AG08396 (cell line): ENCODE measurements at regions not wholly inside any gene's neighbourhood (a gene's known extent, or its start where the extent isn't known, plus 50 kb on each side); places are given as distances from the start of the nearest gene placed in this dataset.
"Not testable (repeated sequence)": the region's sequence is repeated elsewhere in the genome, so short reads cannot be mapped to it uniquely, and the experiment has no call there.

Experiments
- DNase-seq: peaks from one replicate; pipeline ENCODE4 v3.0.0; 2012; ENCODE audit warnings: low spot score, mixed read lengths

- DNase-seq = no peak
These were observed 309.9 kb downstream of the RPLP1 start for GRCh38 chr15:69762373-69763148.

GRCh38 chr15:69763831-69764230 is 311.2 kb downstream of the RPLP1 start:
- no peak for DNase-seq

GRCh38 chr15:69766156-69766555 is 313.5 kb downstream of the RPLP1 start:
- DNase-seq = no peak

- no peak for DNase-seq
These were observed 314.6 kb downstream of the RPLP1 start for GRCh38 chr15:69767191-69767590.

- not testable (repeated sequence) for DNase-seq
These were observed 316.7 kb downstream of the RPLP1 start for GRCh38 chr15:69769336-69769735.

GRCh38 chr15:69774258-69774657 is 321.6 kb downstream of the RPLP1 start:
- DNase-seq = not testable (repeated sequence)

GRCh38 chr15:69774711-69775110 is 322.1 kb downstream of the RPLP1 start:
- DNase-seq = not testable (repeated sequence)

GRCh38 chr15:69777356-69777755 is 320.4 kb downstream of the TLE3 start:
- DNase-seq = no peak

GRCh38 chr15:69780374-69780773 is 317.3 kb downstream of the TLE3 start:
- DNase-seq = no peak

GRCh38 chr15:69780981-69781380 is 316.7 kb downstream of the TLE3 start:
- no peak for DNase-seq

GRCh38 chr15:69781411-69782125 is 316.1 kb downstream of the TLE3 start:
- no peak for DNase-seq

GRCh38 chr15:69782139-69782658 is 315.5 kb downstream of the TLE3 start:
- DNase-seq = no peak

- no peak for DNase-seq
These were observed 314.9 kb downstream of the TLE3 start for GRCh38 chr15:69782809-69783208.

GRCh38 chr15:69783211-69783610 is 314.5 kb downstream of the TLE3 start:
- no peak for DNase-seq

GRCh38 chr15:69784798-69785566 is 312.7 kb downstream of the TLE3 start:
- DNase-seq = no peak

- DNase-seq = no peak
These were observed 311.5 kb downstream of the TLE3 start for GRCh38 chr15:69786136-69786701.

GRCh38 chr15:69787791-69788190 is 309.9 kb downstream of the TLE3 start:
- no peak for DNase-seq

- DNase-seq = no peak
These were observed 307.9 kb downstream of the TLE3 start for GRCh38 chr15:69789648-69790393.

GRCh38 chr15:69790632-69791031 is 307.1 kb downstream of the TLE3 start:
- DNase-seq = no peak

- no peak for DNase-seq
These were observed 304.9 kb downstream of the TLE3 start for GRCh38 chr15:69792823-69793222.

- DNase-seq = no peak
These were observed 304.3 kb downstream of the TLE3 start for GRCh38 chr15:69793431-69793780.
